ENCODE measurements at regions not wholly inside any gene's neighbourhood (a gene's known extent, or its start where the extent isn't known, plus 50 kb on each side); places are given as distances from the start of the nearest gene placed in this dataset.

DNA sequence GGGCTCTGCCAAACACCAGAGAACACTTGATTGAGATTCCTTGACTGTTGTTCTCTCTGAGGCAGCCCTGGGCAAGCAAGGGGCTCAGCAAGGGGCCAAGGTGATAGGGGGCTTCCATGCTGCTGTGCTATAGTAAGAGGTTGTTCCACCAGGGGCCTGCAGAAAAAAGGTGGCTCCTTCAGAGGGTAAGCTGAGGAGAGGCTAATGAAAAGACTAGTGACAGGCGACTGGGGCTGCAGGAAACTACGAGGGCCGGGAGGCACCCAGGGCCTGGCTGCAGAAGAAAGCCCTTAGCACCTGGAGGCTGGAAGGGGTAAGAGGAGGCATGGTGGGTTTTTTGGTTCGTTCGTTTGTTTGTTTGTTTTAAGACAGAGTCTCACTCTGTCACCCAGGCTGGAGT, 88.0 kb upstream of the CTNNA1 start:
- no CpG with 5 or more reads among the region's 5 CpGs for WGBS (ENCODE audit: insufficient coverage, insufficient read length)
- no peak overlapping the region for H3K27ac ChIP-seq (ENCODE audit: low read length)
- H3K27me3 ChIP-seq (ENCODE audit: control insufficient read depth, insufficient read depth, low read length), result no peaks in the 10 kb centered on the region
- H3K4me1 ChIP-seq (ENCODE audit: control insufficient read depth, insufficient read depth, low read length), result 0 out of 2 replicates have a peak, but pooled peaks cover 2% of the 10 kb centered on the region
- DNase-seq (ENCODE audit: low read depth, low spot score), result no peak
- H3K9me3 ChIP-seq (ENCODE audit: control insufficient read depth, insufficient read depth, low read length), result no peaks in the 10 kb centered on the region
- H3K36me3 ChIP-seq (ENCODE audit: control insufficient read depth, insufficient read depth, low read length), result no peaks in the 10 kb centered on the region
- H3K4me3 ChIP-seq (ENCODE audit: low read length), result no peak overlapping the region

DNA sequence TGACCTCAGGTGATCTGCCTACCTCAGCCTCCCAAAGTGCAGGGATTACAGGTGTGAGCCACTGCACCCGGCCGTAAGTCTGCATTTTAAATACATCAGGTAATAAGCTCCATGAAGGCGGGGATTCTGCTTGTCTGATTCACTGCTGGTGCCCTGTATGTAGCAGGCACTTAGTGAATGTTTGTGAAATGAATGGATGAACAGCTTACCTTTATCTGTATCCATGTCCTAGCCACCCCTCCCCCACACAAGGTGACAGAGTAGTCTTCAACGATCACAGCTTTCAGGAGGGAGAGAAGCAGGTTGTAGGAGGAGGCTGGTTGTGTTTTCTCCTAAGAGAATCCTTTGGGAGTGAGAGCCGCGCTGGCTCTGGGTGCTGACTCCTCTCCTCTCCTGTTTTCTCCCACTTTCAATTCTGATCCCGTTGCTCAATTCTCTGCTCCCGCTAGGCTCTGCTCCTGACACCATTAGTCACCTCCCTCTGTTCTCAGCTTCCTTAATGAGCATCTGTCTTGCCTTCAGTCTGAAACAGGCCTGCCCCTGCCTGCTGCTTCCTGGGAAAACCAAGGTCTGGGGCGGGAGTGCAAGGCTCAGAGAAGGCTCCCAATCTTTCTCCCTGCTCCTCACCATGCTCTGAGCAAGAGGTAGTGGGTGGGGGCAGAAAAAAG, 88.8 kb upstream of the CTNNA1 start:
- Histone ChIP-seq H3K4me1 (ENCODE audit: control insufficient read depth, insufficient read depth, low read length) (0 out of 2 replicates have a peak, but pooled peaks cover 2% of the 10 kb centered on the region), H3K36me3 (ENCODE audit: control insufficient read depth, insufficient read depth, low read length) (no peaks in the 10 kb centered on the region), H3K27ac (ENCODE audit: low read length) (no peak overlapping the region), H3K4me3 (ENCODE audit: low read length) (no peak overlapping the region), H3K27me3 (ENCODE audit: control insufficient read depth, insufficient read depth, low read length) (no peaks in the 10 kb centered on the region), H3K9me3 (ENCODE audit: control insufficient read depth, insufficient read depth, low read length) (no peaks in the 10 kb centered on the region)
- no peak for DNase-seq (ENCODE audit: low read depth, low spot score)
- no CpG with 5 or more reads among the region's 9 CpGs for WGBS (ENCODE audit: insufficient coverage, insufficient read length)

DNA sequence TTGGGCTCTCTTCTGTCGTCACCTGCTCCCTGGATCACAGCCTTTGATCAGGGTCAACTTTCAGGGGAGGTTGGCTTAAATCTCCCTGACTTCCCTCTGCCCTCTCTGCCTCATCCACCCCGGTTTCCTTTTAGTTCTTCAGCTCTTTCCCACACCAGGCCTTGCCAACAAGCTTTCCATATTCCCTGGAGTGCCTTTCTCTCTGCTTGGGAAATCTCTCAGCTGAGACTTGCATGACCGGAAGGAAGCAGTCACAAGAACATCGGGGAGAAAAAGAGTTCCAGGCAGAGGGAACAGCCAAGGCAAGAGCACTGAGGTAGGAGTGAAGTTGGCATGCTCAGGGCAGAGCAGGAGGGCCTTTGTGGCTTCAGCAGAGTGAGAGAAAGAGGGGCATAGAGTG, 88.4 kb upstream of the HSPA9 start:
- no peak for DNase-seq (ENCODE audit: low read depth, low spot score)
- Histone ChIP-seq H3K4me3 (ENCODE audit: low read length) (no peak overlapping the region), H3K36me3 (ENCODE audit: control insufficient read depth, insufficient read depth, low read length) (no peaks in the 10 kb centered on the region), H3K27me3 (ENCODE audit: control insufficient read depth, insufficient read depth, low read length) (no peaks in the 10 kb centered on the region), H3K4me1 (ENCODE audit: control insufficient read depth, insufficient read depth, low read length) (0 out of 2 replicates have a peak, but pooled peaks cover 2% of the 10 kb centered on the region), H3K27ac (ENCODE audit: low read length) (no peak overlapping the region), H3K9me3 (ENCODE audit: control insufficient read depth, insufficient read depth, low read length) (no peaks in the 10 kb centered on the region)
- no CpG with 5 or more reads among the region's 4 CpGs for WGBS (ENCODE audit: insufficient coverage, insufficient read length)

DNA sequence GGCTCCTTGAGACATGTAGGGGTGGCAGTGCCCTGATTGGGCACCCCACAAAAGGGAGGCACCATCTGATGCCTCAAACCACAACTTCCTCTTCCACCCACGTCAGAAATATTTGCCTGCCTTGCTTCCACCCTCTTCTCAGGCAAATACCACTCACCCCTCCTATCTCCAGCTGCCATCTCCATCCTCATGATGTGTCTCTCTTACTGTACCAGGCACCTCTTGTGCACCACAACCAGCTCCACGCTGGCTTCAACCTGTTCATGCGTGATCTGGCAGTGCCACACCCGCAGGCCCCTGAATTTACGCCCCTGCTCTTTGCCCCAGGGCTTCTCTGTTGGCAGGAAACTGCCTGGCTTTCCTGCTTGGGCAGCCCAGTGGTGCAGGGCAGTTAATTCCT, 87.8 kb upstream of the HSPA9 start:
- Histone ChIP-seq H3K36me3 (ENCODE audit: control insufficient read depth, insufficient read depth, low read length) (no peaks in the 10 kb centered on the region), H3K4me3 (ENCODE audit: low read length) (no peak overlapping the region), H3K27ac (ENCODE audit: low read length) (no peak overlapping the region), H3K9me3 (ENCODE audit: control insufficient read depth, insufficient read depth, low read length) (no peaks in the 10 kb centered on the region), H3K27me3 (ENCODE audit: control insufficient read depth, insufficient read depth, low read length) (no peaks in the 10 kb centered on the region), H3K4me1 (ENCODE audit: control insufficient read depth, insufficient read depth, low read length) (0 out of 2 replicates have a peak, but pooled peaks cover 2% of the 10 kb centered on the region)
- DNase-seq (ENCODE audit: low read depth, low spot score), result no peak
- WGBS (ENCODE audit: insufficient coverage, insufficient read length), result no CpG with 5 or more reads among the region's 5 CpGs

DNA sequence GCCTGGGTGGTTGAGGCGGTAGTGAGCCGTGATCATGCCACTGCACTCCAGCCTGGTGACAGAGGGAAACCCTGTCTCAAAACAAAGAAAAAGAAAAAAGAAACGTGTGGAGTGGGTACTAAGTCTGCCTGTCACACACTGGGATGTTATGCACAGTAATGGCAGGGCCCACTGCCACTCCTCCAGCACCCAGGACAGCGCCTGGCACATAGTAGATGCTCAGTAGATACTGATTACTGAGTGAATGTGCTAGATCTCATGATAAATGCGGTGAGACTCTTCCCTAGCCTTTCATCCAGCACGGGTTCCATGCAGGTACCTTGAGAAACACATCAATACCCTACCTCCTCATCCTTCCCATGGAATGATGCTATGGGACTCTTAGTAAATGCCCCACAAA, 87.4 kb upstream of the HSPA9 start:
- no peak overlapping the region for H3K27ac ChIP-seq (ENCODE audit: low read length)
- no peaks in the 10 kb centered on the region for H3K27me3 ChIP-seq (ENCODE audit: control insufficient read depth, insufficient read depth, low read length)
- H3K36me3 ChIP-seq (ENCODE audit: control insufficient read depth, insufficient read depth, low read length), result no peaks in the 10 kb centered on the region
- H3K4me3 ChIP-seq (ENCODE audit: low read length), result no peak overlapping the region
- H3K9me3 ChIP-seq (ENCODE audit: control insufficient read depth, insufficient read depth, low read length), result no peaks in the 10 kb centered on the region
- DNase-seq (ENCODE audit: low read depth, low spot score), result no peak
- H3K4me1 ChIP-seq (ENCODE audit: control insufficient read depth, insufficient read depth, low read length), result 0 out of 2 replicates have a peak, but pooled peaks cover 2% of the 10 kb centered on the region
- whole genome bisulfite sequencing (ENCODE audit: insufficient coverage, insufficient read length), result no CpG with 5 or more reads among the region's 6 CpGs

DNA sequence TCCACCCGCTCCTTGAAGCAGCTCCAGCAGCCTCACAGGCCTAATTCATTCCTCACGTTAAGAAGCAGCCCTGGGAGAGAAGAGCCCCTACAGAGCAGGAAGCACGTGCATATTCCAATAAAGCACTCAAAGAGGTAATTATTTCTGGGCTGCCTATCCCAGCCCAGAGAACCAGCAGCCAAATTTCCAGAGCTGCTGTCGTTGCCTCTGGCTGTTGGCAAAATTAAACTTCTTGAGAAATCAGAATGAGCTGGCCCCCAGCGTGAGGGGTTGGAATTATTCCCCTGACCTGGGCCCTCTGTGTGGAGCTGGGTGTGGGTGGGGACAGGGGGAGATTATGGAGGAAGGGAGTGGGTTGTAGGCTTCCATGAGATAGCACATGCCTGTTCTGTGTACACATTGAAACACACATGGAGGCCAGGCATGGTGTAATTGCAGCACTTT, 86.8 kb upstream of the HSPA9 start:
- DNase-seq (ENCODE audit: low read depth, low spot score), result no peak
- no peak overlapping the region for H3K27ac ChIP-seq (ENCODE audit: low read length)
- no peaks in the 10 kb centered on the region for H3K27me3 ChIP-seq (ENCODE audit: control insufficient read depth, insufficient read depth, low read length)
- no peaks in the 10 kb centered on the region for H3K36me3 ChIP-seq (ENCODE audit: control insufficient read depth, insufficient read depth, low read length)
- H3K9me3 ChIP-seq (ENCODE audit: control insufficient read depth, insufficient read depth, low read length), result no peaks in the 10 kb centered on the region
- H3K4me3 ChIP-seq (ENCODE audit: low read length), result no peak overlapping the region
- 0 out of 2 replicates have a peak, but pooled peaks cover 2% of the 10 kb centered on the region for H3K4me1 ChIP-seq (ENCODE audit: control insufficient read depth, insufficient read depth, low read length)
- no CpG with 5 or more reads among the region's 5 CpGs for WGBS (ENCODE audit: insufficient coverage, insufficient read length)

DNA sequence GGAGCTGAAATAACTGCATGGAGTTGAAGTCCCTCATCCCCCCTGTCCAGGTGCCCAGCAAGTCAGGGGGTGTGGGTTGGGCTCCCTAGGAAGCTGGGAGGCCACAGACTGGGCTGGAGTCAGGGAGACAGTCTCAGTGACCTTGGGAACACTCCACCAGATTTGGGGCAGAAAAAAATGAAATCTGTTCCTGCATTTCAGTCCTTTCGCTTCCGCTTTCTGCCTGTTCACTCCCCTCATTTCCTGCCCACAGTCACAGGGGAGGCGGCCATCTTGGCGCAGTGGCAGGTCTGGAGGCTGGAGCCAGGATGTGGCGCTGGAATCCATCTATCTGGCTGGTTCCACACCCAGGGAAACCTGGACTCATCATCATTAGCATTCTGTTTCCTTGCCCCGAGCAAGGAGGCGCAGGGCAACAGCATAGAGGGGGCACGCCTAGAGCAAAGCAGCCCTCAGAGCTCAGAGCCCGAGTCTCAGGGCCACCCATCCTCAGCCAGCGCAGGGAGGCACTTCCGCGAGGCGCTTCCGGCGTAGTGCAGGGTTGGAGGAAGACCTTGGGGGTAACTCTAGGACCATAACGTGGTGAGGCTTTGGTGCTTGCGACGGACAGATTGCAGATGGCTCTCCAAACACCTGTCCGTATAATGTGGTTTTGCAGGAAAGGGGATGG, 86.2 kb upstream of the HSPA9 start:
- H3K27me3 ChIP-seq (ENCODE audit: control insufficient read depth, insufficient read depth, low read length), result no peaks in the 10 kb centered on the region
- H3K4me3 ChIP-seq (ENCODE audit: low read length), result no peak overlapping the region
- WGBS (ENCODE audit: insufficient coverage, insufficient read length), result no CpG with 5 or more reads among the region's 19 CpGs
- DNase-seq (ENCODE audit: low read depth, low spot score), result no peak
- H3K4me1 ChIP-seq (ENCODE audit: control insufficient read depth, insufficient read depth, low read length), result 0 out of 2 replicates have a peak, but pooled peaks cover 2% of the 10 kb centered on the region
- H3K36me3 ChIP-seq (ENCODE audit: control insufficient read depth, insufficient read depth, low read length), result no peaks in the 10 kb centered on the region
- no peak overlapping the region for H3K27ac ChIP-seq (ENCODE audit: low read length)
- no peaks in the 10 kb centered on the region for H3K9me3 ChIP-seq (ENCODE audit: control insufficient read depth, insufficient read depth, low read length)

DNA sequence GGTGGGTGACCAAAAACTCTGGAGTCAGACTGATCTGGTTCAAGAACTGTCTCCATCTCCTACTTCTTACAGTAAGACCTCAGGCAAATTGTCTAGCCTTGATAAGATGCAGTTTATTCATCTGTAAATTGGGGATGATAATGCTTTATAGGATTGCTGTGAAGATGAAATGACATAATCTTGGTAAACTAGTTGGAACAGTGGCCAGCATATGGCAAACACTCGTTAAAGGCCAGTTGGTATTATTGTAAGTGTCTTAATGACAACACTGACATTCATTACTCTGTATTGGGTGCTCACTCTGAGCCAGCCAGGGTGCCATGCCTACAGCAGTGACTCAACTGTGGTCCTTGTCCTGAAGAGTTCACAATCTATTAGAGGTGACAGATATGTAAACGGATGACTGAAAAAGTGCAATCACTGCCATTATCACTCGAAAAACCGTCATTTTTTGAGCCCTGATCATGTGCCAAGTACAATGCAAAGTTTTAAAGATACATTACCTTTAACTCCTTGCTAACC, 84.9 kb upstream of the HSPA9 start:
- Histone ChIP-seq H3K4me1 (ENCODE audit: control insufficient read depth, insufficient read depth, low read length) (0 out of 2 replicates have a peak, but pooled peaks cover 2% of the 10 kb centered on the region), H3K27me3 (ENCODE audit: control insufficient read depth, insufficient read depth, low read length) (no peaks in the 10 kb centered on the region), H3K4me3 (ENCODE audit: low read length) (no peak overlapping the region), H3K27ac (ENCODE audit: low read length) (no peak overlapping the region), H3K36me3 (ENCODE audit: control insufficient read depth, insufficient read depth, low read length) (no peaks in the 10 kb centered on the region), H3K9me3 (ENCODE audit: control insufficient read depth, insufficient read depth, low read length) (no peaks in the 10 kb centered on the region)
- DNase-seq (ENCODE audit: low read depth, low spot score), result no peak
- WGBS (ENCODE audit: insufficient coverage, insufficient read length), result no CpG with 5 or more reads among the region's 4 CpGs

DNA sequence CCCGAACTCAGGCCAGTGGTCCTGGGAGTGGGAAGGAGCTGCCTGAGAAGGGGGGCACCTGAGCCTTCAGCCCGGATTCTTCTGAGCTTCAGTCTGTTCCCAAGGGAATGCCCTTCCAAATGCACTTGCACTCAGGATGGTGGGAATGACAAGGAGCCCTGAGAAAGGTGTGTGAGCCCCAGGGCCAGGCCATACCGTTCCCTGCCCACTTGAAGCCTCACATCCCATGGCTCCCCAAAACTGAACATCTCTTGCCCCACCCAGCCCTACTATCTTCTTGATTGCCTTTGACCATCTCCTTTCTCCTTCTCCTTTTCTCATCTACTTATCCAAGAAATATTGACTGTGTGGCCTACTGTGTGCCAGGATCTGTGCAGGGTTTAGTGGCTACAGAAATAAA, 84.4 kb upstream of the HSPA9 start:
- no peak overlapping the region for H3K27ac ChIP-seq (ENCODE audit: low read length)

DNA sequence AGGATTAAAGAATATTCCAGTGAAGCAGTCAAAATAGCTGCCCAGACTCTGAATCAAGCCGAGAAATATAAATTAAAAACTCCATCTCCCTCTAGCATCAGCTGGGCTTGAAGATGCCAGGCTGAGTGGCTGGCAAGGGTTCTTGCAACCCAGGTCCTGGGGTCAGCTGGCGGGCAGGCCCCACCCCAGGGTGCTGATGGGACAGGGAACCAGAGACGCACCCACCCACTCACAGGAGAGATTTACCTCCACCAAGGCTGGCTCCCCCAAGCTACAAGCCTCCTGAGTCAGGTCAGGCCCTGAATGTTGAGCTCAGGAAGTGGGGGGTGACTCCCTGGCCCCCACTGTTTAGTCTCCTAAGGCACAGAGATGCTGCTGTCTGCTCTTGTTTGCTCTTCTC, 83.9 kb upstream of the HSPA9 start:
- no peaks in the 10 kb centered on the region for H3K36me3 ChIP-seq (ENCODE audit: control insufficient read depth, insufficient read depth, low read length)
- H3K27ac ChIP-seq (ENCODE audit: low read length), result no peak overlapping the region
- no CpG with 5 or more reads among the region's 3 CpGs for WGBS (ENCODE audit: insufficient coverage, insufficient read length)
- H3K27me3 ChIP-seq (ENCODE audit: control insufficient read depth, insufficient read depth, low read length), result no peaks in the 10 kb centered on the region
- no peaks in the 10 kb centered on the region for H3K9me3 ChIP-seq (ENCODE audit: control insufficient read depth, insufficient read depth, low read length)
- no peaks in the 10 kb centered on the region for H3K4me1 ChIP-seq (ENCODE audit: control insufficient read depth, insufficient read depth, low read length)
- DNase-seq (ENCODE audit: low read depth, low spot score), result no peak
- no peak overlapping the region for H3K4me3 ChIP-seq (ENCODE audit: low read length)

More for the DNA sequence above, 84.4 kb upstream of the HSPA9 start:
- no peaks in the 10 kb centered on the region for H3K36me3 ChIP-seq (ENCODE audit: control insufficient read depth, insufficient read depth, low read length)
- H3K9me3 ChIP-seq (ENCODE audit: control insufficient read depth, insufficient read depth, low read length), result no peaks in the 10 kb centered on the region
- 0 out of 2 replicates have a peak, but pooled peaks cover under 1% of the 10 kb centered on the region for H3K4me1 ChIP-seq (ENCODE audit: control insufficient read depth, insufficient read depth, low read length)
- H3K4me3 ChIP-seq (ENCODE audit: low read length), result no peak overlapping the region
- no peaks in the 10 kb centered on the region for H3K27me3 ChIP-seq (ENCODE audit: control insufficient read depth, insufficient read depth, low read length)
- no CpG with 5 or more reads among the region's 3 CpGs for WGBS (ENCODE audit: insufficient coverage, insufficient read length)
- no peak for DNase-seq (ENCODE audit: low read depth, low spot score)
